ENCODE measurements at regions not wholly inside any gene's neighbourhood (a gene's known extent, or its start where the extent isn't known, plus 50 kb on each side); places are given as distances from the start of the nearest gene placed in this dataset.
"Not testable (repeated sequence)": the region's sequence is repeated elsewhere in the genome, so short reads cannot be mapped to it uniquely, and the experiment has no call there.

DNA sequence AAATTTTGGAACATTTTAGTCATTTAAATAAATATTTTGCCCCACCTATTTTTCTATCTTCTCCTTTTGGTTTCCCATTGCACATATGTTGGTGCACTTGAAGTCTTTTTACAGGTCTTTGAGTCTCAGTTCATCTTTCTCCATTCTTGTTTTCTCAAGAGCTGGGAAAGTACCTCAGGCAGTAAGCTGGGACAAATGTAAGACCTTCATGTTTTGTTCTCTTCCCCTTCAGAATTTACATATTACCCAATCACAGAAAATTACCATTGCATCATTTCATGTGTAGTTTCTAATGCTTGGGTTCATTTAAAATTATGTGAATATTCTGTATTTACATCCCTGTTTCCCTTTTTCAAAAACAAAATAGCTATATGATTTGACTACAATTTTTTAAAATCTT is 1150.0 kb upstream of the POT1 start:
- Mint-ChIP-seq H3K4me1 (peaks cover 4% of the 10 kb centered on the region), H3K9me3 (no peaks in the 10 kb centered on the region)
- H3K79me2 ChIP-seq (ENCODE audit: low read depth), result no peaks in the 10 kb centered on the region

GRCh38 chr7:126079151-126079550 is 1149.5 kb upstream of the POT1 start:
- Histone ChIP-seq H3K27me3 (no peaks in the 10 kb centered on the region), H2AFZ (replicated peaks) (no peak overlapping the region), H3K4me3 (no peak overlapping the region), H4K20me1 (ENCODE audit: low read depth) (no peaks in the 10 kb centered on the region), H3K9ac (no peak overlapping the region), H3K4me1 (peaks cover 11% of the 10 kb centered on the region), H3K27ac (no peak overlapping the region), H3K79me2 (ENCODE audit: low read depth) (no peaks in the 10 kb centered on the region), H3F3A (ENCODE audit: low read depth) (no peaks in the 10 kb centered on the region), H3K9me3 (ENCODE audit: low read depth) (no peaks in the 10 kb centered on the region), H3K36me3 (no peaks in the 10 kb centered on the region), H3K4me2 (peak overlapping the region; percentile 44)
- Mint-ChIP-seq H3K27ac (no peak overlapping the region), H3K4me3 (no peak overlapping the region), H3K4me1 (peaks cover 4% of the 10 kb centered on the region), H3K9me3 (no peaks in the 10 kb centered on the region), H3K36me3 (no peaks in the 10 kb centered on the region), H3K27me3 (ENCODE audit: insufficient read depth, low read depth) (no peaks in the 10 kb centered on the region)
- peak; percentile 64 for DNase-seq (ENCODE audit: low spot score)
- TF ChIP-seq EZH2phosphoT487 (IDR thresholded peaks at IDR 0.05) (no peak), CTCF (IDR thresholded peaks at IDR 0.05) (no peak), EZH2 (IDR thresholded peaks at IDR 0.05) (no peak)

More for the DNA sequence above, 1150.0 kb upstream of the POT1 start:
- H3K9ac ChIP-seq, result no peak overlapping the region
- H3K9me3 ChIP-seq (ENCODE audit: low read depth), result no peaks in the 10 kb centered on the region
- H3K4me2 ChIP-seq, result peak overlapping the region; percentile 44
- peaks cover 11% of the 10 kb centered on the region for H3K4me1 ChIP-seq
- H3K36me3 Mint-ChIP-seq, result no peaks in the 10 kb centered on the region
- no peaks in the 10 kb centered on the region for H3K27me3 ChIP-seq
- H2AFZ ChIP-seq (replicated peaks), result no peak overlapping the region
- no peak for DNase-seq (ENCODE audit: low spot score)
- no peaks in the 10 kb centered on the region for H3F3A ChIP-seq (ENCODE audit: low read depth)
- no peaks in the 10 kb centered on the region for H3K27me3 Mint-ChIP-seq (ENCODE audit: insufficient read depth, low read depth)
- H3K4me3 ChIP-seq, result no peak overlapping the region
- H4K20me1 ChIP-seq (ENCODE audit: low read depth), result no peaks in the 10 kb centered on the region
- H3K27ac ChIP-seq, result no peak overlapping the region
- no peaks in the 10 kb centered on the region for H3K36me3 ChIP-seq
- TF ChIP-seq EZH2phosphoT487 (IDR thresholded peaks at IDR 0.05) (no peak), EZH2 (IDR thresholded peaks at IDR 0.05) (no peak), CTCF (IDR thresholded peaks at IDR 0.05) (no peak)
- no peak overlapping the region for H3K4me3 Mint-ChIP-seq
- no peak overlapping the region for H3K27ac Mint-ChIP-seq

GRCh38 chr7:126065766-126066165 is 1136.1 kb upstream of the POT1 start:
- Histone ChIP-seq H2AFZ (replicated peaks) (no peak overlapping the region), H3K4me2 (no peak overlapping the region), H3K9ac (no peak overlapping the region), H3K9me3 (ENCODE audit: low read depth) (no peaks in the 10 kb centered on the region), H3K79me2 (ENCODE audit: low read depth) (no peaks in the 10 kb centered on the region), H4K20me1 (ENCODE audit: low read depth) (no peaks in the 10 kb centered on the region), H3K27me3 (no peaks in the 10 kb centered on the region), H3F3A (ENCODE audit: low read depth) (no peaks in the 10 kb centered on the region), H3K27ac (no peak overlapping the region), H3K36me3 (no peaks in the 10 kb centered on the region), H3K4me3 (no peak overlapping the region), H3K4me1 (no peaks in the 10 kb centered on the region)
- no peak for TF ChIP-seq EZH2 (IDR thresholded peaks at IDR 0.05)
- no peaks in the 10 kb centered on the region for H3K4me1 Mint-ChIP-seq
- H3K27me3 Mint-ChIP-seq (ENCODE audit: insufficient read depth, low read depth), result no peaks in the 10 kb centered on the region
- no peak overlapping the region for H3K4me3 Mint-ChIP-seq
- H3K27ac Mint-ChIP-seq, result no peak overlapping the region
- H3K36me3 Mint-ChIP-seq, result no peaks in the 10 kb centered on the region
- DNase-seq (ENCODE audit: low spot score), result no peak
- peaks cover 5% of the 10 kb centered on the region for H3K9me3 Mint-ChIP-seq

DNA sequence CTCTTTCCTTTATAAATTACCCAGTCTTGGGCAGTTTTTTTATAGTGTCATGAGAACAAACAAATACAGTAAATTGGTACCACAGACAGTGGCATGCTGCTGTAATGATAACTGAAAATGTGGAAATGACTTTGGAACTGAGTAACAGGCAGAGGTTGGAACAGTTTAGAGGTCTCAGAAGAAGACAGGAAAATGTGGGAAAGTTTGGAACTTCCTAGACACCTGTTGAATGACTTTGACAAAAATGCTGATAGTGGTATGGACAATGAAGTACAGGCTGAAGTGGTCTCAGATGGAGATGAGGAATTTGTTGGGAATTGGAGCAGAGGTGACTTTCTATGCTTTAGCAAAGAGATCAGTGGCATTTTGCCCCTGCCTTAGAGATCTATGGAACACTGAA is 1128.4 kb upstream of the POT1 start:
- no peaks in the 10 kb centered on the region for H3K27me3 ChIP-seq
- H3K9me3 Mint-ChIP-seq, result peaks cover 22% of the 10 kb centered on the region
- TF ChIP-seq CTCF (IDR thresholded peaks at IDR 0.05), result no peak
- TF ChIP-seq EZH2 (IDR thresholded peaks at IDR 0.05), result no peak
- no peaks in the 10 kb centered on the region for H4K20me1 ChIP-seq (ENCODE audit: low read depth)
- no peaks in the 10 kb centered on the region for H3K4me1 Mint-ChIP-seq
- H3K79me2 ChIP-seq (ENCODE audit: low read depth), result no peaks in the 10 kb centered on the region
- H3K27ac ChIP-seq, result no peak overlapping the region
- DNase-seq (ENCODE audit: low spot score), result no peak
- no peaks in the 10 kb centered on the region for H3F3A ChIP-seq (ENCODE audit: low read depth)
- H3K9ac ChIP-seq, result no peak overlapping the region
- no peak overlapping the region for H3K4me2 ChIP-seq
- H3K27ac Mint-ChIP-seq, result no peak overlapping the region
- H3K27me3 Mint-ChIP-seq (ENCODE audit: insufficient read depth, low read depth), result no peaks in the 10 kb centered on the region
- H3K36me3 ChIP-seq, result no peaks in the 10 kb centered on the region
- H3K36me3 Mint-ChIP-seq, result no peaks in the 10 kb centered on the region
- no peak overlapping the region for H3K4me3 Mint-ChIP-seq
- no peaks in the 10 kb centered on the region for H3K4me1 ChIP-seq
- no peak overlapping the region for H2AFZ ChIP-seq (replicated peaks)
- H3K9me3 ChIP-seq (ENCODE audit: low read depth), result no peaks in the 10 kb centered on the region
- no peak overlapping the region for H3K4me3 ChIP-seq

GRCh38 chr7:126056613-126057012 is 1127.0 kb upstream of the POT1 start:
- not testable (repeated sequence) for H3K4me1 Mint-ChIP-seq; H3K36me3 ChIP-seq; H2AFZ ChIP-seq (replicated peaks); H3K9me3 ChIP-seq (ENCODE audit: low read depth); H3K27me3 Mint-ChIP-seq (ENCODE audit: insufficient read depth, low read depth); H3K4me3 ChIP-seq; DNase-seq (ENCODE audit: low spot score); H3K9ac ChIP-seq; H3K4me1 ChIP-seq; H3F3A ChIP-seq (ENCODE audit: low read depth); H3K4me2 ChIP-seq; H3K27ac Mint-ChIP-seq; H4K20me1 ChIP-seq (ENCODE audit: low read depth); H3K79me2 ChIP-seq (ENCODE audit: low read depth); H3K4me3 Mint-ChIP-seq; H3K27ac ChIP-seq; H3K27me3 ChIP-seq; H3K36me3 Mint-ChIP-seq
- H3K9me3 Mint-ChIP-seq, result peaks cover 18% of the 10 kb centered on the region
